ENCODE measurements at regions not wholly inside any gene's neighbourhood (a gene's known extent, or its start where the extent isn't known, plus 50 kb on each side); places are given as distances from the start of the nearest gene placed in this dataset.

GRCh38 chr14:76307786-76308780 lies 67.9 kb upstream of the ESRRB start:
- peak; percentile 21 for DNase-seq

GRCh38 chr14:76309572-76310162 lies 66.3 kb upstream of the ESRRB start:
- peak; percentile 19 for DNase-seq

GRCh38 chr14:76311079-76311758 lies 64.7 kb upstream of the ESRRB start:
- no peak for DNase-seq

- no peak for DNase-seq
These were observed 63.1 kb upstream of the ESRRB start for GRCh38 chr14:76312821-76313220.

GRCh38 chr14:76313303-76313702 lies 62.6 kb upstream of the ESRRB start:
- no peak for DNase-seq

- DNase-seq: no peak
These were observed 62.1 kb upstream of the ESRRB start for GRCh38 chr14:76313852-76314251.

GRCh38 chr14:76314521-76315034 lies 61.4 kb upstream of the ESRRB start:
- DNase-seq: no peak

GRCh38 chr14:76320486-76320885 lies 55.5 kb upstream of the ESRRB start:
- DNase-seq: no peak

- DNase-seq: no peak
These were observed 55.0 kb upstream of the ESRRB start for GRCh38 chr14:76320975-76321374.

- no peak for DNase-seq
These were observed 53.2 kb upstream of the ESRRB start for GRCh38 chr14:76322594-76323220.

GRCh38 chr14:76323331-76324050 lies 52.4 kb upstream of the ESRRB start:
- no peak for DNase-seq

GRCh38 chr14:76324133-76324532 lies 51.8 kb upstream of the ESRRB start:
- no peak for DNase-seq
